SJSA1 (cell line): ENCODE measurements at regions not wholly inside any gene's neighbourhood (a gene's known extent, or its start where the extent isn't known, plus 50 kb on each side); places are given as distances from the start of the nearest gene placed in this dataset.

Experiments
- DNase-seq, 2 experiments: peaks; one replicate each; pipeline ENCODE4 v3.0.0-alpha.2; 2015 to 2020; ENCODE audit warnings: low spot score in 2 of 2, low read depth in 1 of 2
- H3K27ac ChIP-seq: fragments of 250-450 bp; sonication (Bioruptor Pico); 2 replicates; pipeline ENCODE4 v1.5.1; 2020; ENCODE audit warnings: mild to moderate bottlenecking, moderate library complexity
- H3K27me3 ChIP-seq: fragments of 250-450 bp; sonication (Bioruptor Pico); replicated peaks from 2 replicates; pipeline ENCODE4 v1.5.1; 2020; ENCODE audit warnings: mild to moderate bottlenecking, moderate library complexity
- H3K36me3 ChIP-seq: fragments of 250-450 bp; sonication (Bioruptor Pico); 2 replicates; pipeline ENCODE4 v1.5.1; 2020; ENCODE audit warnings: mild to moderate bottlenecking
- H3K4me1 ChIP-seq: fragments of 250-450 bp; sonication (Bioruptor Pico); replicated peaks from 2 replicates; pipeline ENCODE4 v1.6.1; 2021; ENCODE audit warnings: mild to moderate bottlenecking
- H3K4me3 ChIP-seq: fragments of 250-450 bp; sonication (Bioruptor Pico); 2 replicates; pipeline ENCODE4 v1.5.1; 2020; ENCODE audit warnings: mild to moderate bottlenecking
- H3K9me3 ChIP-seq: fragments of 250-450 bp; sonication (Bioruptor Pico); replicated peaks from 2 replicates; pipeline ENCODE4 v1.5.1; 2020; ENCODE audit warnings: mild to moderate bottlenecking

- no peaks in the 10 kb centered on the region for H3K9me3 ChIP-seq
- no peaks in the 10 kb centered on the region for H3K36me3 ChIP-seq
- no peaks in the 10 kb centered on the region for H3K4me1 ChIP-seq
- no peaks in the 10 kb centered on the region for H3K27me3 ChIP-seq
- DNase-seq, result no peak
- H3K27ac ChIP-seq, result no peak overlapping the region
- no peak overlapping the region for H3K4me3 ChIP-seq
These were observed 94.6 kb upstream of the INPP4B start for GRCh38 chr4:142940425-142941330.

- Histone ChIP-seq H3K27ac (no peak overlapping the region), H3K9me3 (no peaks in the 10 kb centered on the region), H3K4me1 (no peaks in the 10 kb centered on the region), H3K4me3 (no peak overlapping the region), H3K27me3 (no peaks in the 10 kb centered on the region), H3K36me3 (no peaks in the 10 kb centered on the region)
- no peak for DNase-seq
These were observed 98.5 kb upstream of the INPP4B start for GRCh38 chr4:142944565-142944964.

- Histone ChIP-seq H3K9me3 (no peaks in the 10 kb centered on the region), H3K4me1 (no peaks in the 10 kb centered on the region), H3K27ac (no peak overlapping the region), H3K27me3 (no peaks in the 10 kb centered on the region), H3K36me3 (no peaks in the 10 kb centered on the region), H3K4me3 (no peak overlapping the region)
- DNase-seq, result no peak
These were observed 106.9 kb upstream of the INPP4B start for GRCh38 chr4:142952821-142953580.

GRCh38 chr4:142954415-142954814, 108.3 kb upstream of the INPP4B start:
- Histone ChIP-seq H3K27me3 (no peaks in the 10 kb centered on the region), H3K36me3 (no peaks in the 10 kb centered on the region), H3K4me1 (no peaks in the 10 kb centered on the region), H3K4me3 (no peak overlapping the region), H3K9me3 (no peaks in the 10 kb centered on the region), H3K27ac (no peak overlapping the region)
- no peak for DNase-seq

GRCh38 chr4:142955501-142955900, 109.4 kb upstream of the INPP4B start:
- no peak for DNase-seq
- Histone ChIP-seq H3K27ac (no peak overlapping the region), H3K4me3 (no peak overlapping the region), H3K4me1 (no peaks in the 10 kb centered on the region), H3K27me3 (no peaks in the 10 kb centered on the region), H3K9me3 (no peaks in the 10 kb centered on the region), H3K36me3 (no peaks in the 10 kb centered on the region)

GRCh38 chr4:142959173-142959572, 113.1 kb upstream of the INPP4B start:
- Histone ChIP-seq H3K36me3 (no peaks in the 10 kb centered on the region), H3K27ac (no peak overlapping the region), H3K27me3 (no peaks in the 10 kb centered on the region), H3K4me1 (no peaks in the 10 kb centered on the region), H3K4me3 (no peak overlapping the region), H3K9me3 (no peaks in the 10 kb centered on the region)
- DNase-seq, result no peak

GRCh38 chr4:142960126-142960525, 114.0 kb upstream of the INPP4B start:
- Histone ChIP-seq H3K4me3 (no peak overlapping the region), H3K4me1 (no peaks in the 10 kb centered on the region), H3K36me3 (no peaks in the 10 kb centered on the region), H3K9me3 (no peaks in the 10 kb centered on the region), H3K27me3 (no peaks in the 10 kb centered on the region), H3K27ac (no peak overlapping the region)
- no peak for DNase-seq

GRCh38 chr4:142960867-142961644, 115.0 kb upstream of the INPP4B start:
- H3K4me3 ChIP-seq, result no peak overlapping the region
- no peaks in the 10 kb centered on the region for H3K4me1 ChIP-seq
- H3K36me3 ChIP-seq, result no peaks in the 10 kb centered on the region
- no peak overlapping the region for H3K27ac ChIP-seq
- no peaks in the 10 kb centered on the region for H3K27me3 ChIP-seq
- no peak for DNase-seq
- no peaks in the 10 kb centered on the region for H3K9me3 ChIP-seq

GRCh38 chr4:142961866-142962265, 115.8 kb upstream of the INPP4B start:
- no peaks in the 10 kb centered on the region for H3K9me3 ChIP-seq
- H3K4me1 ChIP-seq, result no peaks in the 10 kb centered on the region
- no peak for DNase-seq
- no peak overlapping the region for H3K4me3 ChIP-seq
- no peak overlapping the region for H3K27ac ChIP-seq
- no peaks in the 10 kb centered on the region for H3K36me3 ChIP-seq
- H3K27me3 ChIP-seq, result no peaks in the 10 kb centered on the region

- Histone ChIP-seq H3K9me3 (no peaks in the 10 kb centered on the region), H3K36me3 (no peaks in the 10 kb centered on the region), H3K27ac (no peak overlapping the region), H3K4me3 (no peak overlapping the region), H3K27me3 (no peaks in the 10 kb centered on the region), H3K4me1 (no peaks in the 10 kb centered on the region)
- no peak for DNase-seq
These were observed 128.2 kb upstream of the INPP4B start for GRCh38 chr4:142974328-142974727.

GRCh38 chr4:142975618-142976017, 129.5 kb upstream of the INPP4B start:
- H3K36me3 ChIP-seq, result no peaks in the 10 kb centered on the region
- no peaks in the 10 kb centered on the region for H3K27me3 ChIP-seq
- no peak for DNase-seq
- H3K4me3 ChIP-seq, result no peak overlapping the region
- no peaks in the 10 kb centered on the region for H3K4me1 ChIP-seq
- no peaks in the 10 kb centered on the region for H3K9me3 ChIP-seq
- no peak overlapping the region for H3K27ac ChIP-seq

GRCh38 chr4:142976482-142976881, 130.4 kb upstream of the INPP4B start:
- no peaks in the 10 kb centered on the region for H3K9me3 ChIP-seq
- H3K27me3 ChIP-seq, result no peaks in the 10 kb centered on the region
- H3K36me3 ChIP-seq, result no peaks in the 10 kb centered on the region
- no peaks in the 10 kb centered on the region for H3K4me1 ChIP-seq
- DNase-seq, result no peak
- no peak overlapping the region for H3K27ac ChIP-seq
- no peak overlapping the region for H3K4me3 ChIP-seq

GRCh38 chr4:142977182-142977581, 131.1 kb upstream of the INPP4B start:
- Histone ChIP-seq H3K9me3 (no peaks in the 10 kb centered on the region), H3K27ac (no peak overlapping the region), H3K4me3 (no peak overlapping the region), H3K4me1 (no peaks in the 10 kb centered on the region), H3K36me3 (no peaks in the 10 kb centered on the region), H3K27me3 (no peaks in the 10 kb centered on the region)
- no peak for DNase-seq

GRCh38 chr4:142983065-142983464, 137.0 kb upstream of the INPP4B start:
- no peaks in the 10 kb centered on the region for H3K4me1 ChIP-seq
- H3K9me3 ChIP-seq, result no peaks in the 10 kb centered on the region
- H3K36me3 ChIP-seq, result no peaks in the 10 kb centered on the region
- no peak overlapping the region for H3K27ac ChIP-seq
- no peak overlapping the region for H3K4me3 ChIP-seq
- no peaks in the 10 kb centered on the region for H3K27me3 ChIP-seq
- DNase-seq, result no peak
